H1 (cell line): ENCODE measurements at regions not wholly inside any gene's neighbourhood (a gene's known extent, or its start where the extent isn't known, plus 50 kb on each side); places are given as distances from the start of the nearest gene placed in this dataset.

Experiments
- CTCF ChIA-PET: fragments of 300-600 bp; sonication (Branson Sonifier 250); formaldehyde crosslinking; loops from one replicate; lab custom pipeline; 2021; ENCODE audit not compliant: partially characterized antibody; lab: Charles Lee
- POLR2A ChIA-PET: fragments of 300-600 bp; sonication (Branson Sonifier 250); formaldehyde crosslinking; loops from one replicate; lab custom pipeline; 2021; ENCODE audit warnings: inconsistent platforms; ENCODE audit not compliant: partially characterized antibody; lab: Charles Lee
- DNase-seq, 2 experiments: peaks; one replicate each; pipeline versions ENCODE4 v3.0.0 to v3.0.0-alpha.2; 2010 to 2022; ENCODE audit warnings: low spot score in 2 of 2, low read depth in 1 of 2, mixed read lengths in 1 of 2
- FAIRE-seq: peaks from 2 replicates; lab custom pipeline; 2011; peaks lifted over from hg19 to GRCh38; lab: Jason Lieb, UNC
- H2AFZ ChIP-seq: 2 replicates; pipeline ENCODE4 v1.8.1; 2012; ENCODE audit warnings: low read length, inconsistent platforms
- H2AK5ac ChIP-seq: 2 replicates; pipeline ENCODE4 v1.6.1; 2013; ENCODE audit warnings: low read depth, low read length
- H2BK120ac ChIP-seq: replicated peaks from 2 replicates; pipeline ENCODE3; 2013; ENCODE audit warnings: low read depth, low read length, inconsistent platforms
- H2BK12ac ChIP-seq: 2 replicates; pipeline ENCODE4 v1.6.1; 2013; ENCODE audit warnings: low read depth, low read length
- H2BK15ac ChIP-seq: 2 replicates; pipeline ENCODE4 v1.6.1; 2013; ENCODE audit warnings: low read length
- H2BK20ac ChIP-seq: 2 replicates; pipeline ENCODE4 v1.6.1; 2013; ENCODE audit warnings: low read length
- H2BK5ac ChIP-seq: 2 replicates; pipeline ENCODE4 v1.6.1; 2013; ENCODE audit warnings: low read depth, low read length
- H3K14ac ChIP-seq: 2 replicates; pipeline ENCODE4 v1.6.1; 2013; ENCODE audit warnings: inconsistent platforms; ENCODE audit not compliant: insufficient read length
- H3K18ac ChIP-seq: 2 replicates; pipeline ENCODE4 v1.6.1; 2013; ENCODE audit warnings: low read length; ENCODE audit errors: extremely low read depth
- H3K23ac ChIP-seq: 2 replicates; pipeline ENCODE4 v1.6.1; 2013; ENCODE audit warnings: inconsistent platforms; ENCODE audit not compliant: insufficient read length
- H3K23me2 ChIP-seq: 2 replicates; pipeline ENCODE4 v1.6.1; 2013; ENCODE audit warnings: low read depth, low read length
- H3K27ac ChIP-seq: 2 replicates; pipeline ENCODE4 v1.6.1; 2011; ENCODE audit warnings: low read depth, low read length, inconsistent platforms
- H3K27me3 ChIP-seq, 4 experiments: replicated peaks in 1 of 4; 1 replicate in 1 of 4; 2 replicates in 3 of 4; pipeline versions ENCODE4 v1.6.1 to v1.8.1; 2011 to 2013; ENCODE audit warnings: low read length in 3 of 4, mild to moderate bottlenecking in 3 of 4, inconsistent platforms in 2 of 4, mixed read lengths in 2 of 4, moderate library complexity in 1 of 4; ENCODE audit not compliant: control insufficient read depth in 3 of 4, insufficient read depth in 3 of 4; ENCODE audit errors: extremely low read depth in 1 of 4
- H3K36me3 ChIP-seq, 4 experiments: 2 replicates each; pipeline versions ENCODE4 v1.6.1 to v1.8.1; 2011 to 2013; ENCODE audit warnings: mild to moderate bottlenecking in 4 of 4, low read length in 3 of 4, moderate library complexity in 2 of 4, control low read depth in 1 of 4, inconsistent platforms in 1 of 4; ENCODE audit not compliant: insufficient read depth in 4 of 4, control insufficient read depth in 2 of 4
- H3K4ac ChIP-seq: replicated peaks from 2 replicates; pipeline ENCODE3; 2013; ENCODE audit warnings: low read length, low read depth, mixed read lengths, inconsistent platforms; ENCODE audit not compliant: insufficient read length
- H3K4me1 ChIP-seq, 4 experiments: replicated peaks in 1 of 4; 1 replicate in 1 of 4; 2 replicates in 3 of 4; pipeline versions ENCODE4 v1.6.1 to v1.8.1; 2011 to 2013; ENCODE audit warnings: low read length in 3 of 4, inconsistent platforms in 2 of 4, mixed read lengths in 1 of 4; ENCODE audit not compliant: insufficient read depth in 4 of 4, control insufficient read depth in 3 of 4
- H3K4me2 ChIP-seq, 2 experiments: 2 replicates each; pipeline versions ENCODE4 v1.6.1 to v1.8.1; 2011 to 2013; ENCODE audit warnings: low read depth in 2 of 2, low read length in 2 of 2, control low read depth in 1 of 2, inconsistent platforms in 1 of 2, mild to moderate bottlenecking in 1 of 2; ENCODE audit not compliant: insufficient read depth in 1 of 2
- H3K4me3 ChIP-seq, 4 experiments: fragments of 200-600, 300-600 bp in 1 of 4; sonication (generic), shearing (Covaris generic), sonication (Bioruptor Twin) in 1 of 4; 2 replicates each; pipeline versions ENCODE4 v1.5.1 to v1.8.1; 2011 to 2016; ENCODE audit warnings: low read length in 4 of 4, low read depth in 3 of 4, control low read depth in 2 of 4, inconsistent platforms in 2 of 4, mild to moderate bottlenecking in 2 of 4, mixed read lengths in 1 of 4, moderate library complexity in 1 of 4; ENCODE audit not compliant: insufficient read depth in 2 of 4; ENCODE audit errors: extremely low read depth in 1 of 4
- H3K56ac ChIP-seq: replicated peaks from 2 replicates; pipeline ENCODE3; 2013; ENCODE audit warnings: low read depth, mild to moderate bottlenecking, mixed read lengths, low read length, inconsistent platforms; ENCODE audit not compliant: insufficient read length
- H3K79me1 ChIP-seq: 2 replicates; pipeline ENCODE4 v1.6.1; 2013; ENCODE audit warnings: low read depth, low read length, control low read depth
- H3K79me2 ChIP-seq, 2 experiments: 2 replicates each; pipeline versions ENCODE4 v1.6.1 to v1.8.1; 2012 to 2013; ENCODE audit warnings: low read length in 2 of 2, mild to moderate bottlenecking in 2 of 2, inconsistent platforms in 1 of 2; ENCODE audit not compliant: insufficient read depth in 2 of 2, control insufficient read depth in 1 of 2
- H3K9ac ChIP-seq, 4 experiments: replicated peaks in 1 of 4; 1 replicate in 1 of 4; 2 replicates in 3 of 4; pipeline versions ENCODE4 v1.6.1 to v1.8.1; 2011 to 2013; ENCODE audit warnings: low read depth in 3 of 4, low read length in 3 of 4, control low read depth in 2 of 4, mild to moderate bottlenecking in 2 of 4, moderate library complexity in 2 of 4, inconsistent platforms in 1 of 4; ENCODE audit errors: extremely low read depth in 1 of 4
- H3K9me3 ChIP-seq, 2 experiments: 2 replicates each; pipeline versions ENCODE4 v1.6.1 to v1.8.1; 2012 to 2013; ENCODE audit warnings: mild to moderate bottlenecking in 2 of 2, moderate library complexity in 2 of 2, control low read depth in 1 of 2, inconsistent platforms in 1 of 2, low read depth in 1 of 2, low read length in 1 of 2, mixed read lengths in 1 of 2; ENCODE audit not compliant: insufficient read depth in 2 of 2
- H4K20me1 ChIP-seq, 2 experiments: replicated peaks in 1 of 2; 2 replicates each; pipeline versions ENCODE3 to v1.8.1; 2011 to 2013; ENCODE audit warnings: inconsistent platforms in 2 of 2, low read length in 2 of 2, mild to moderate bottlenecking in 1 of 2; ENCODE audit not compliant: insufficient read depth in 2 of 2, control insufficient read depth in 1 of 2
- H4K5ac ChIP-seq: 2 replicates; pipeline ENCODE4 v1.6.1; 2013; ENCODE audit warnings: low read length, low read depth, mixed read lengths, inconsistent platforms; ENCODE audit not compliant: insufficient read length
- H4K8ac ChIP-seq: 2 replicates; pipeline ENCODE4 v1.8.0; 2013; ENCODE audit warnings: mild to moderate bottlenecking, moderate library complexity, low read length, inconsistent platforms; ENCODE audit not compliant: insufficient read depth; ENCODE audit errors: extremely low read depth
- H4K91ac ChIP-seq: replicated peaks from 2 replicates; pipeline ENCODE3; 2013; ENCODE audit warnings: low read length, mixed read lengths, inconsistent platforms; ENCODE audit not compliant: insufficient read length
- BCL11A ChIP-seq, 2 experiments: IDR thresholded peaks; one replicate each; pipeline ENCODE4 v1.6.1; 2011; ENCODE audit warnings: low read depth in 2 of 2, low read length in 2 of 2, mild to moderate bottlenecking in 2 of 2
- HDAC2 ChIP-seq, 2 experiments: fragments of 300-600 bp in 1 of 2; sonication (generic) in 1 of 2; IDR thresholded peaks; 2 replicates each; pipeline ENCODE4 v1.6.1; 2011 to 2012; ENCODE audit warnings: low read depth in 2 of 2, low read length in 2 of 2, mild to moderate bottlenecking in 2 of 2, moderate library complexity in 2 of 2, borderline replicate concordance in 1 of 2, inconsistent platforms in 1 of 2
- PHF8 ChIP-seq: fragments of 200-600 bp; sonication (generic); conservative IDR thresholded peaks from 2 replicates; pipeline ENCODE4 v1.7.1; 2012; ENCODE audit warnings: low read depth, mild to moderate bottlenecking, inconsistent platforms, low read length, moderate library complexity
- POU5F1 ChIP-seq: IDR thresholded peaks from 2 replicates; pipeline ENCODE4 v1.6.1; 2011; ENCODE audit warnings: low read depth, mild to moderate bottlenecking, low read length, moderate library complexity
- SP1 ChIP-seq: IDR thresholded peaks from 2 replicates; pipeline ENCODE4 v1.6.1; 2011; ENCODE audit warnings: low read depth, low read length
- ZNF274 ChIP-seq: IDR thresholded peaks from 2 replicates; pipeline ENCODE4 v1.7.0; 2012; ENCODE audit warnings: low read length, borderline replicate concordance; ENCODE audit errors: extremely low read depth
- WGBS, 2 experiments: shearing (Covaris generic) in 1 of 2; methylation state at CpG; one replicate each; pipeline versions ENCODE4 v1.1.6 to v1.1.7; 2013 to 2015; ENCODE audit warnings: low lambda C conversion rate in 2 of 2, mixed read lengths in 2 of 2, inconsistent platforms in 1 of 2, low coverage in 1 of 2, missing lambda C conversion rate in 1 of 2; ENCODE audit not compliant: insufficient replicate concordance in 2 of 2, insufficient coverage in 1 of 2, insufficient read length in 1 of 2; ENCODE audit errors: extremely low coverage in 1 of 2, missing lambda C conversion rate in 1 of 2; 5-methylcytosine and 5-hydroxymethylcytosine counted together

DNA sequence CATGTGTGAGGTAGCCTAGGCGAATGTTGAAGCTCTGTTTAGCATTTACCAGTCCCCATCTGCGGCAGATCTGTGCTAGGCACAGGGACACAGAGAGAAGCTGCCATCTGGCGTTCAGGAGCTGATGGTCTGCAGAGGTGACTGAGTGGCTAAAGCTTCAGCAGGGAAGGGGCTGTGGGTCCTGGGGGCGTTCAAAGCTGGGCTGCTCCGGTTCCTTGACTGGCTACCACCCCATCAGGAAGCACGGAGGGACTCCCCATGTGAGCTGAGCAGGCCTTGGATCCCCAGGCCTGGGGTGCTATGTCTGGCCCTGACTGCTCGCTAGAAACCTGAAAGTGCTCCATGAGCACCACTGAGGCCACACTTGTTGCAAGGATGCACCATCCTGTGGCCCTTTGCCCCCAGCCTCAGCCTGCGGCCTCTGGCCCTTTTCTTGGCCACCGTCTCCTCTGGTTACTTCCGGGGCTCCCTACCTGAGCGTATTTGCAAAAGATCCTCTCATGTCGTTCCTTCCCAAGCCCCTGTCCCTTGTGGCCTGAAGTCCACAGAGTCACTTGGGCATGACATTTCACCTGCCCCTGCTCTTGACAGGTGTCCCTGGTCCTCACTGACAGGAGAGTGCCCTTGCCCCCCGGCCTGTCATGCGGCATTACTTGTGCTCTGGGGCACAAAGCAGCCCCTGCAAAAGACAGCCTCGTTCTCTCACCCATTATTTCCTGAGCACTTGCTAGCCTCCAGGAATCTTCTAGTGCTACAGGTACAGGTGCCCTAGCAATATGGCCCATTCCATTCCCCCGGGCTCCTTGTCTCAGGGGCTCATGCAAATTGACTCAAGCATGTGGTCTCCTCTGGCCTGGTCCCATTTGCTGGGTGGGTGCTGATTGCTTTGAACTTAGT is 108.1 kb downstream of the GLRX3 start:
- no peak overlapping the region for H4K5ac ChIP-seq
- no peak overlapping the region for H3K4me3 ChIP-seq
- no peak overlapping the region for H3K9ac ChIP-seq
- no peak overlapping the region for H3K23ac ChIP-seq
- no peaks in the 10 kb centered on the region for H3K4me1 ChIP-seq
- no peak for TF ChIP-seq POU5F1
- no peak for TF ChIP-seq ZNF274
- TF ChIP-seq HDAC2 (IDR thresholded peaks at IDR 0.05; ENCODE audit: borderline replicate concordance in 1 of 2, low read depth in 2 of 2, low read length in 2 of 2): no peak
- no peak for TF ChIP-seq BCL11A (IDR thresholded peaks at IDR 0.05; ENCODE audit: low read depth in 2 of 2, low read length in 2 of 2)
- no peak for TF ChIP-seq SP1
- TF ChIP-seq PHF8: no peak
- H3K4ac ChIP-seq: no peak overlapping the region
- ChIA-PET POLR2A (no interaction called here), CTCF (no interaction called here)
- H3K23me2 ChIP-seq: no peaks in the 10 kb centered on the region
- H3K79me1 ChIP-seq: no peaks in the 10 kb centered on the region
- no peak overlapping the region for H3K4me2 ChIP-seq
- no peak overlapping the region for H3K27ac ChIP-seq
- DNase-seq: no peak
- H4K8ac ChIP-seq: no peak overlapping the region
- H2BK12ac ChIP-seq: no peak overlapping the region
- no peak overlapping the region for H3K56ac ChIP-seq
- H4K20me1 ChIP-seq: no peaks in the 10 kb centered on the region
- FAIRE-seq: no peak
- no peak overlapping the region for H2AFZ ChIP-seq
- H2BK15ac ChIP-seq: no peak overlapping the region
- H4K91ac ChIP-seq: no peak overlapping the region
- H3K27me3 ChIP-seq: no peaks in the 10 kb centered on the region
- H3K18ac ChIP-seq: no peak overlapping the region
- no peak overlapping the region for H2BK5ac ChIP-seq
- H3K79me2 ChIP-seq: no peaks in the 10 kb centered on the region
- no peaks in the 10 kb centered on the region for H3K36me3 ChIP-seq
- H2BK120ac ChIP-seq: no peak overlapping the region
- H3K14ac ChIP-seq: no peak overlapping the region
- peaks cover 2 to 11% of the 10 kb centered on the region in 2 experiments; a peak in 3 of 4 replicates for H3K9me3 ChIP-seq
- 86% methylated on average over 16 of the region's 16 CpGs; no CpG with 5 or more reads in 1 of the 2 experiments for WGBS, 2 experiments
- H2BK20ac ChIP-seq: no peak overlapping the region
- H2AK5ac ChIP-seq: no peak overlapping the region
